GM23338 (cell line): ENCODE measurements at regions not wholly inside any gene's neighbourhood (a gene's known extent, or its start where the extent isn't known, plus 50 kb on each side); places are given as distances from the start of the nearest gene placed in this dataset.

Experiments used
- ATAC-seq: fragments of 200-7000 bp; cut with Tn5 transposase; 3 replicates; pipeline ENCODE4 v1.9.1; 2020
- DNase-seq: peaks from one replicate; pipeline ENCODE4 v3.0.0-alpha.2; 2015; ENCODE audit warnings: low spot score
- H2AFZ ChIP-seq: fragments of 200-600 bp; sonication (generic); 2 replicates; pipeline ENCODE4 v1.8.0; 2016; ENCODE audit warnings: antibody characterized with exemption, mild to moderate bottlenecking, moderate library complexity
- H3F3A ChIP-seq: fragments of 200-600 bp; sonication (generic); replicated peaks from 2 replicates; pipeline ENCODE4 v1.8.0; 2017; ENCODE audit warnings: antibody characterized with exemption, mixed run types, low read depth
- H3K27ac ChIP-seq: fragments of 200-600 bp; sonication (generic); 2 replicates; pipeline ENCODE4 v1.6.1; 2016; ENCODE audit warnings: low read depth
- H3K27me3 ChIP-seq: fragments of 200-600 bp; sonication (generic); 2 replicates; pipeline ENCODE4 v1.8.0; 2016; ENCODE audit warnings: mild to moderate bottlenecking, mixed run types, moderate library complexity; ENCODE audit not compliant: insufficient read depth
- H3K36me3 ChIP-seq: fragments of 200-600 bp; sonication (generic); 2 replicates; pipeline ENCODE4 v1.8.0; 2016; ENCODE audit warnings: mild to moderate bottlenecking; ENCODE audit not compliant: insufficient read depth
- H3K4me1 ChIP-seq: fragments of 200-600 bp; sonication (generic); 2 replicates; pipeline ENCODE4 v1.8.0; 2016; ENCODE audit warnings: mild to moderate bottlenecking, moderate library complexity; ENCODE audit not compliant: insufficient read depth
- H3K4me2 ChIP-seq: fragments of 200-600 bp; sonication (generic); 2 replicates; pipeline ENCODE4 v1.7.1; 2017; ENCODE audit warnings: mixed run types
- H3K4me3 ChIP-seq: fragments of 200-600 bp; sonication (generic); 2 replicates; pipeline ENCODE4 v1.6.1; 2016; ENCODE audit warnings: mixed run types
- H3K79me2 ChIP-seq: fragments of 200-600 bp; sonication (generic); replicated peaks from 2 replicates; pipeline ENCODE4 v1.8.0; 2017; ENCODE audit warnings: mild to moderate bottlenecking; ENCODE audit not compliant: insufficient read depth
- H3K9me2 ChIP-seq: fragments of 200-600 bp; sonication (generic); 2 replicates; pipeline ENCODE4 v1.8.0; 2017; ENCODE audit not compliant: insufficient read depth
- H4K20me1 ChIP-seq: fragments of 200-600 bp; sonication (generic); replicated peaks from 2 replicates; pipeline ENCODE4 v1.8.0; 2017; ENCODE audit warnings: mild to moderate bottlenecking; ENCODE audit not compliant: insufficient read depth
- H3K27ac Mint-ChIP-seq: 2 replicates; pipeline ENCODE4 v1.8.0; 2020; ENCODE audit warnings: inconsistent platforms, mild to moderate bottlenecking, moderate library complexity, mixed read lengths
- H3K27me3 Mint-ChIP-seq: 3 replicates; pipeline ENCODE4 v1.8.0; 2022; ENCODE audit warnings: low read depth, mild to moderate bottlenecking, moderate library complexity, mixed read lengths, inconsistent platforms; ENCODE audit not compliant: insufficient read depth, poor library complexity
- H3K36me3 Mint-ChIP-seq: 3 replicates; pipeline ENCODE4 v1.8.0; 2021; ENCODE audit warnings: low read depth, mild to moderate bottlenecking, inconsistent platforms, moderate library complexity, mixed read lengths
- H3K4me1 Mint-ChIP-seq: 3 replicates; pipeline ENCODE4 v1.8.0; 2020; ENCODE audit warnings: mild to moderate bottlenecking, inconsistent platforms, mixed read lengths
- H3K4me3 Mint-ChIP-seq: 3 replicates; pipeline ENCODE4 v1.8.0; 2021; ENCODE audit warnings: moderate library complexity, mild to moderate bottlenecking, inconsistent platforms, mixed read lengths
- H3K9me3 Mint-ChIP-seq: 3 replicates; pipeline ENCODE4 v1.8.0; 2020; ENCODE audit warnings: moderate library complexity, mild to moderate bottlenecking, inconsistent platforms, mixed read lengths
- EZH2 ChIP-seq: fragments of 200-600 bp; sonication (generic); IDR thresholded peaks from one replicate; pipeline ENCODE4 v1.8.0; 2017; ENCODE audit warnings: antibody characterized with exemption, mild to moderate bottlenecking, low read depth; ENCODE audit not compliant: unreplicated experiment
- STAT1 ChIP-seq: IDR thresholded peaks from one replicate; pipeline ENCODE4 v1.6.1; 2016; ENCODE audit warnings: antibody characterized with exemption; ENCODE audit not compliant: unreplicated experiment
- ZNF114 ChIP-seq: fragments of 250-450 bp; sonication (Bioruptor Pico); IDR thresholded peaks from 2 replicates; pipeline ENCODE4 v1.5.0; 2020; ENCODE audit warnings: mild to moderate bottlenecking, moderate library complexity
- ZNF331 ChIP-seq: fragments of 250-450 bp; sonication (Bioruptor Pico); IDR thresholded peaks from 2 replicates; pipeline ENCODE4 v1.5.0; 2020; ENCODE audit warnings: low read depth, mild to moderate bottlenecking, moderate library complexity
- ZNF462 ChIP-seq: fragments of 250-450 bp; sonication (Bioruptor Pico); IDR thresholded peaks from 2 replicates; pipeline ENCODE4 v1.5.0; 2020; ENCODE audit warnings: mild to moderate bottlenecking, moderate library complexity
- TF ChIP-seq, protein P1 (sequence below): IDR thresholded peaks from one replicate; pipeline ENCODE4 v1.6.1; 2018; ENCODE audit warnings: antibody characterized with exemption; ENCODE audit not compliant: unreplicated experiment

GRCh38 chr16:48942996-48943395 is 333.0 kb upstream of the N4BP1 start (continued):
- TF ChIP-seq ZNF462 (no peak), EZH2 (no peak), ZNF114 (CRISPR knock-in tag) (no peak), ZNF331 (no peak)
- TF ChIP-seq, protein P1, sequence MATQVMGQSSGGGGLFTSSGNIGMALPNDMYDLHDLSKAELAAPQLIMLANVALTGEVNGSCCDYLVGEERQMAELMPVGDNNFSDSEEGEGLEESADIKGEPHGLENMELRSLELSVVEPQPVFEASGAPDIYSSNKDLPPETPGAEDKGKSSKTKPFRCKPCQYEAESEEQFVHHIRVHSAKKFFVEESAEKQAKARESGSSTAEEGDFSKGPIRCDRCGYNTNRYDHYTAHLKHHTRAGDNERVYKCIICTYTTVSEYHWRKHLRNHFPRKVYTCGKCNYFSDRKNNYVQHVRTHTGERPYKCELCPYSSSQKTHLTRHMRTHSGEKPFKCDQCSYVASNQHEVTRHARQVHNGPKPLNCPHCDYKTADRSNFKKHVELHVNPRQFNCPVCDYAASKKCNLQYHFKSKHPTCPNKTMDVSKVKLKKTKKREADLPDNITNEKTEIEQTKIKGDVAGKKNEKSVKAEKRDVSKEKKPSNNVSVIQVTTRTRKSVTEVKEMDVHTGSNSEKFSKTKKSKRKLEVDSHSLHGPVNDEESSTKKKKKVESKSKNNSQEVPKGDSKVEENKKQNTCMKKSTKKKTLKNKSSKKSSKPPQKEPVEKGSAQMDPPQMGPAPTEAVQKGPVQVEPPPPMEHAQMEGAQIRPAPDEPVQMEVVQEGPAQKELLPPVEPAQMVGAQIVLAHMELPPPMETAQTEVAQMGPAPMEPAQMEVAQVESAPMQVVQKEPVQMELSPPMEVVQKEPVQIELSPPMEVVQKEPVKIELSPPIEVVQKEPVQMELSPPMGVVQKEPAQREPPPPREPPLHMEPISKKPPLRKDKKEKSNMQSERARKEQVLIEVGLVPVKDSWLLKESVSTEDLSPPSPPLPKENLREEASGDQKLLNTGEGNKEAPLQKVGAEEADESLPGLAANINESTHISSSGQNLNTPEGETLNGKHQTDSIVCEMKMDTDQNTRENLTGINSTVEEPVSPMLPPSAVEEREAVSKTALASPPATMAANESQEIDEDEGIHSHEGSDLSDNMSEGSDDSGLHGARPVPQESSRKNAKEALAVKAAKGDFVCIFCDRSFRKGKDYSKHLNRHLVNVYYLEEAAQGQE, result no peak

DNA sequence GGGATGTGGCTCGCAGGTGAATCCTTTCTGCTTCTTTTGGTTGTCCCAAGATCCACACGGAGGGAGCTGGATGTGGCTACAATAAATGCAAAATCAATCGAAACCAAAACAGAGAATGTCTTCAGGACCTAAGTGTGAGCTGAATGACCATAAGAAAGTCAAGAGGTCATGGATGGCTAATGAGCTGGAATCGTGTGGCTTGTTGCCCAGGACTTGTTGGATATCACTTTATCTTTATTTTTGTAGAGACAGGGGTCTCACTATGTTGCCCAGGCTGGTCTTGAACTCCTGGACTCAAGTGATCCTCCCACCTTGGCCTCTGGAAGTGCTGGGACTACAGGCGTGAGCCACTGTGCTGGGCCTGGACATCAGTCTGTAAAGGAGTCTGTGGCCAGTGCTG is 326.8 kb upstream of the N4BP1 start:
- H3K79me2 ChIP-seq, result no peaks in the 10 kb centered on the region
- H3K4me3 ChIP-seq, result no peak overlapping the region
- H3K9me2 ChIP-seq, result peaks cover 5% of the 10 kb centered on the region; the same call in 1 of the 2 replicates
- H3K27me3 ChIP-seq, result no peaks in the 10 kb centered on the region
- no peak overlapping the region for H3K27ac ChIP-seq
- 0 out of 2 replicates have a peak, but pooled peaks cover 2% of the 10 kb centered on the region for H3F3A ChIP-seq
- Mint-ChIP-seq H3K27me3 (peaks cover 1% of the 10 kb centered on the region), H3K4me3 (no peak overlapping the region), H3K4me1 (no peaks in the 10 kb centered on the region), H3K27ac (no peak overlapping the region), H3K36me3 (no peaks in the 10 kb centered on the region), H3K9me3 (no peaks in the 10 kb centered on the region)
- H3K36me3 ChIP-seq, result no peaks in the 10 kb centered on the region
- no peak for DNase-seq
- no peak overlapping the region for H2AFZ ChIP-seq
- no peaks in the 10 kb centered on the region for H3K4me1 ChIP-seq
- H3K4me2 ChIP-seq, result no peak overlapping the region
- ATAC-seq, result no peak
- H4K20me1 ChIP-seq, result no peaks in the 10 kb centered on the region
- TF ChIP-seq STAT1 (no peak), ZNF331 (no peak)
- TF ChIP-seq, protein P1, result no peak
